ENCODE measurements at regions not wholly inside any gene's neighbourhood (a gene's known extent, or its start where the extent isn't known, plus 50 kb on each side); places are given as distances from the start of the nearest gene placed in this dataset.

DNA sequence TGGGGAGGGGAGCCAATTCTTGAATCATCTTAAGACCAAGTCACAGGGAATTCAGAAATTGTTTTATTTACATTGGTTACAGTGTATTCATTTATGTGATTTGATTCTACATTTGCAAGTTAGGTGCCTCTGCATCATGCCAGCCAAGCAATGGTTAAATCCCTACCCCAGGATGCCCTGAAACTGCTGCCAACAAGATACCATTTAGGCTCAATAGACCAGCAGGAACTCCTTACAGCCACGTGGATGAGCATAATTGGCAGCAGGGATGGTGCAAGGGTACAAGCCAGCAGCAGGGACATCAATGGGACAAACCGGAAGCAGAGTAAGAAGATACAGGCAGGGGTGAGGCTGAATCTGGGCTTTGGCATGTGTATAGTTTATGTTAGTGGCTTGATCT is 72.4 kb upstream of the NBEA start:
- Histone ChIP-seq H3K4ac (ENCODE audit: low read depth, low read length) (no peak overlapping the region), H3K79me1 (ENCODE audit: insufficient read depth, low read depth, low read length, poor library complexity, severe bottlenecking) (no peaks in the 10 kb centered on the region)

More for the DNA sequence above, 72.4 kb upstream of the NBEA start:
- Histone ChIP-seq H3K23ac (ENCODE audit: insufficient read length, low read depth, low read length) (no peak overlapping the region), H3K27ac (ENCODE audit: insufficient read length, low read depth, low read length) (no peak overlapping the region), H2BK20ac (ENCODE audit: low read depth, low read length, poor library complexity, severe bottlenecking) (no peak overlapping the region), H3K9ac (ENCODE audit: extremely low read depth, insufficient read length, low read length) (no peak overlapping the region), H3T11ph (ENCODE audit: low read length) (no peak overlapping the region), H3K9me3 (ENCODE audit: control insufficient read depth, low read depth, low read length) (no peaks in the 10 kb centered on the region), H2BK5ac (ENCODE audit: insufficient read length, low read length) (no peak overlapping the region), H2BK12ac (ENCODE audit: insufficient read length, low read depth, low read length) (no peak overlapping the region), H3K27me3 (ENCODE audit: insufficient read depth, low read length) (no peaks in the 10 kb centered on the region), H3K4me2 (ENCODE audit: insufficient read depth, insufficient read length, low read length) (no peak overlapping the region), H3K4me1 (ENCODE audit: insufficient read depth, low read length) (peaks cover 15% of the 10 kb centered on the region), H2BK120ac (ENCODE audit: low read depth, low read length, poor library complexity, severe bottlenecking) (no peak overlapping the region), H2AK5ac (ENCODE audit: insufficient read length, low read length) (no peak overlapping the region), H3K14ac (ENCODE audit: insufficient read depth, low read length) (no peak overlapping the region), H4K5ac (ENCODE audit: insufficient read length, low read depth, low read length) (no peak overlapping the region), H4K8ac (replicated peaks; ENCODE audit: insufficient read length, low read depth, low read length) (no peak overlapping the region), H2AFZ (ENCODE audit: low read length) (no peak overlapping the region), H2BK15ac (ENCODE audit: low read depth, low read length) (no peak overlapping the region), H3K18ac (ENCODE audit: insufficient read length, low read depth, low read length) (no peak overlapping the region), H3K56ac (ENCODE audit: insufficient read length, low read depth, low read length) (no peak overlapping the region), H4K20me1 (ENCODE audit: control insufficient read depth, insufficient read depth, insufficient read length) (no peaks in the 10 kb centered on the region), H3K23me2 (ENCODE audit: insufficient read length, low read depth, low read length, poor library complexity, severe bottlenecking) (no peaks in the 10 kb centered on the region), H4K91ac (ENCODE audit: insufficient read length, low read depth, low read length) (no peak overlapping the region), H3K79me2 (ENCODE audit: insufficient read depth, low read length) (no peaks in the 10 kb centered on the region)
- H3K36me3 Mint-ChIP-seq (ENCODE audit: insufficient read depth in 1 of 3, low read depth in 3 of 3): no peaks in the 10 kb centered on the region
- no peaks in the 10 kb centered on the region for H3K27me3 Mint-ChIP-seq (ENCODE audit: low read depth)
- H3K27ac Mint-ChIP-seq: no peak overlapping the region
- peaks cover 12 to 15% of the 10 kb centered on the region in 2 experiments for H3K4me1 Mint-ChIP-seq
- H3K9me3 Mint-ChIP-seq: no peaks in the 10 kb centered on the region
- TF ChIP-seq, protein P1, sequence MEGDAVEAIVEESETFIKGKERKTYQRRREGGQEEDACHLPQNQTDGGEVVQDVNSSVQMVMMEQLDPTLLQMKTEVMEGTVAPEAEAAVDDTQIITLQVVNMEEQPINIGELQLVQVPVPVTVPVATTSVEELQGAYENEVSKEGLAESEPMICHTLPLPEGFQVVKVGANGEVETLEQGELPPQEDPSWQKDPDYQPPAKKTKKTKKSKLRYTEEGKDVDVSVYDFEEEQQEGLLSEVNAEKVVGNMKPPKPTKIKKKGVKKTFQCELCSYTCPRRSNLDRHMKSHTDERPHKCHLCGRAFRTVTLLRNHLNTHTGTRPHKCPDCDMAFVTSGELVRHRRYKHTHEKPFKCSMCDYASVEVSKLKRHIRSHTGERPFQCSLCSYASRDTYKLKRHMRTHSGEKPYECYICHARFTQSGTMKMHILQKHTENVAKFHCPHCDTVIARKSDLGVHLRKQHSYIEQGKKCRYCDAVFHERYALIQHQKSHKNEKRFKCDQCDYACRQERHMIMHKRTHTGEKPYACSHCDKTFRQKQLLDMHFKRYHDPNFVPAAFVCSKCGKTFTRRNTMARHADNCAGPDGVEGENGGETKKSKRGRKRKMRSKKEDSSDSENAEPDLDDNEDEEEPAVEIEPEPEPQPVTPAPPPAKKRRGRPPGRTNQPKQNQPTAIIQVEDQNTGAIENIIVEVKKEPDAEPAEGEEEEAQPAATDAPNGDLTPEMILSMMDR (conservative IDR thresholded peaks at IDR 0.05): no peak
- DNase-seq: no peak
- WGBS (ENCODE audit: extremely low coverage, insufficient read length, low lambda C conversion rate): no CpG with 5 or more reads among the region's 2 CpGs
- H3K4me3 Mint-ChIP-seq: no peak overlapping the region

Data from H9 (cell line).